H7 (cell line): ENCODE measurements at regions not wholly inside any gene's neighbourhood (a gene's known extent, or its start where the extent isn't known, plus 50 kb on each side); places are given as distances from the start of the nearest gene placed in this dataset.

Experiments used
- DNase-seq: peaks from one replicate; pipeline ENCODE4 v3.0.0; 2012
- H3K27me3 ChIP-seq: 2 replicates; pipeline ENCODE4 v1.6.0; 2011; ENCODE audit warnings: mild to moderate bottlenecking, low read length; ENCODE audit not compliant: control insufficient read depth, insufficient read depth
- H3K36me3 ChIP-seq: replicated peaks from 2 replicates; pipeline ENCODE4 v1.5.1; 2011; ENCODE audit warnings: low read length; ENCODE audit not compliant: control insufficient read depth, insufficient read depth
- H3K4me3 ChIP-seq: 2 replicates; pipeline ENCODE4 v1.5.1; 2011; ENCODE audit warnings: low read depth, mild to moderate bottlenecking, control low read depth, low read length, moderate library complexity; ENCODE audit not compliant: insufficient read depth

- Histone ChIP-seq H3K36me3 (no peaks in the 10 kb centered on the region), H3K27me3 (no peaks in the 10 kb centered on the region), H3K4me3 (no peak overlapping the region)
- no peak for DNase-seq
These were observed 467.3 kb downstream of the DNAH5 start for GRCh38 chr5:13477118-13477737.

- no peak overlapping the region for H3K4me3 ChIP-seq
- DNase-seq, result no peak
- no peaks in the 10 kb centered on the region for H3K36me3 ChIP-seq
- H3K27me3 ChIP-seq, result no peaks in the 10 kb centered on the region
These were observed 471.6 kb downstream of the DNAH5 start for GRCh38 chr5:13472842-13473241.

GRCh38 chr5:13470975-13471374 is 473.5 kb downstream of the DNAH5 start:
- no peak for DNase-seq
- Histone ChIP-seq H3K27me3 (no peaks in the 10 kb centered on the region), H3K4me3 (no peak overlapping the region), H3K36me3 (no peaks in the 10 kb centered on the region)

- no peak overlapping the region for H3K4me3 ChIP-seq
- DNase-seq, result no peak
- H3K27me3 ChIP-seq, result no peaks in the 10 kb centered on the region
- no peaks in the 10 kb centered on the region for H3K36me3 ChIP-seq
These were observed 474.2 kb downstream of the DNAH5 start for GRCh38 chr5:13470263-13470662.

GRCh38 chr5:13464532-13465193 is 479.8 kb downstream of the DNAH5 start:
- Histone ChIP-seq H3K36me3 (no peaks in the 10 kb centered on the region), H3K27me3 (no peaks in the 10 kb centered on the region), H3K4me3 (no peak overlapping the region)
- DNase-seq, result no peak

DNA sequence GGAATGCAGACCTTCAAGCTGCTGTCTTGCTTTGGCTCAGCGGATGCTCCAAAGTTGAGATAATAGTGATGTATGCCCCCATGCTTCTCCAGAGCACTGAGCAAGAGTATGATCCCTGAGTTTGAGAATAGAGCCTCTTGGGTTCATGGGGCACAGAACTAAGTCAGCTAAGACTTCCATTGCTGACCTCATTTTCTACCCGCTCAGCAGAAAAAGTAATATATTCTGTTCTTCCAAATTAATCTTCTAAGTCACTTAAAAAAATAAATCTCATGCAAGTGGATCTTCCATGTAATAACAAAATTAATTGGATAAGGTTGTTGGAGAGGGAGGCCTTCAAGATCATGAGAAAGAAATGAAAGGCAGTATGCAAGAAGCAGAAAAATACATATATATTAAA is 483.9 kb downstream of the DNAH5 start:
- DNase-seq, result no peak
- Histone ChIP-seq H3K4me3 (no peak overlapping the region), H3K36me3 (no peaks in the 10 kb centered on the region), H3K27me3 (no peaks in the 10 kb centered on the region)

GRCh38 chr5:13454050-13454449 is 490.4 kb downstream of the DNAH5 start:
- no peak for DNase-seq
- Histone ChIP-seq H3K4me3 (no peak overlapping the region), H3K27me3 (no peaks in the 10 kb centered on the region), H3K36me3 (no peaks in the 10 kb centered on the region)

- DNase-seq, result no peak
- no peaks in the 10 kb centered on the region for H3K36me3 ChIP-seq
- no peak overlapping the region for H3K4me3 ChIP-seq
- no peaks in the 10 kb centered on the region for H3K27me3 ChIP-seq
These were observed 495.6 kb downstream of the DNAH5 start for GRCh38 chr5:13448843-13449242.

DNA sequence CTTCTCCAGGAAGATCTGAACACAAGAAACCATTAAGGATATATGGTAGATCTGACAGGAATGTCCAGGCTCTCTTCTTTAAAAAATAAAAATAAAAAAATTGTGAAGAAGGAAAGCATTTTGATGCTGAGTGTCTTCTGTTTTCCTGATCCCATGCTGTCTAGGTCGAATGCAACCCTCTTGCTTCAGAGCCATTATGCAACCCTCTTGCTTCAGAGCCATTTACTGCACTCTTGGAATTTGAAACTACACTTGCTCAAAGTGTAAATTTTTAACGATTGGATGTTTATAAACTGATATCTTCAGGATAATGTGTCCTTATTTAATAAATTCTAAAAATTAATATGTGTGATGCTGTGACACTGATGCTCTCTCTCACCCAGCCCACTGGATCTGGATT is 505.1 kb downstream of the DNAH5 start:
- no peaks in the 10 kb centered on the region for H3K27me3 ChIP-seq
- no peaks in the 10 kb centered on the region for H3K36me3 ChIP-seq
- DNase-seq, result no peak
- H3K4me3 ChIP-seq, result no peak overlapping the region

DNA sequence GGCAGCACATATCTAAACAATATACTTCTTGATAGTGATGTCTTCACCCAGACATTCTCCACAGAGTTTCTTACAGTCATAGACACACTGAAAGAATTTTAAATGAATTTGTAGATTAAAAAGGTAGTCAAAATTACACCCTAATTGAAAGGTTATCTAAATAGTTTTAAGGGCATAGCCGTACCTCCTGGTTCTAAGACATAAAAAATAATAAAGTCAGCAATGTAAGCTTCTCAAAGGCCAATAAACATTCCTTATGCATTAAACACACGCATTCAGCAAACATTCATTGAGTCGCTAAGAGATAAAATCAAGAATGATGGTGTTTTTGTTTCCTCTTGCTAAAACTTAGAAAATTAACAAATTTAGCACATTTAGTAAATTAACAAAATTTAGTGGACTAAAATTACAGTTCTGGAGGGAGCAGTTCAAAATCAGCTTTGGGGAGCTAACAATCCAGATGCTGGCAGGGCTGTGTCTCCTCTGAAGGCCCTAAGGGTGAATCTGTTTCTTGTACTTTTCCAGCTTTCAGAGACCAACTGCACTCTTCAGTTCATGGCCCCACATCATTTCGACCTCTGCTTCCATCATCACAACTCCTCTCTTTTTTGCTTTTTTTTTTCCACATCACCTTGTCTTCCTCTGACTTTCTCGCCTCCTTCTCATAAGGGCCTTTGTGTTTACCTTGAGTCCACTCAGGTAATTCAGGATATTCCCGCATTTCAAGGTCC is 516.5 kb downstream of the DNAH5 start:
- H3K4me3 ChIP-seq, result no peak overlapping the region
- no peaks in the 10 kb centered on the region for H3K36me3 ChIP-seq
- no peaks in the 10 kb centered on the region for H3K27me3 ChIP-seq
- no peak for DNase-seq

- DNase-seq, result no peak
- no peak overlapping the region for H3K4me3 ChIP-seq
- no peaks in the 10 kb centered on the region for H3K27me3 ChIP-seq
- no peaks in the 10 kb centered on the region for H3K36me3 ChIP-seq
These were observed 532.4 kb downstream of the DNAH5 start for GRCh38 chr5:13412040-13412595.

GRCh38 chr5:13408616-13409015 is 535.9 kb downstream of the DNAH5 start:
- Histone ChIP-seq H3K27me3 (no peaks in the 10 kb centered on the region), H3K36me3 (no peaks in the 10 kb centered on the region), H3K4me3 (no peak overlapping the region)
- no peak for DNase-seq

- Histone ChIP-seq H3K4me3 (no peak overlapping the region), H3K27me3 (no peaks in the 10 kb centered on the region), H3K36me3 (no peaks in the 10 kb centered on the region)
- DNase-seq, result no peak
These were observed 541.1 kb downstream of the DNAH5 start for GRCh38 chr5:13403351-13403750.

DNA sequence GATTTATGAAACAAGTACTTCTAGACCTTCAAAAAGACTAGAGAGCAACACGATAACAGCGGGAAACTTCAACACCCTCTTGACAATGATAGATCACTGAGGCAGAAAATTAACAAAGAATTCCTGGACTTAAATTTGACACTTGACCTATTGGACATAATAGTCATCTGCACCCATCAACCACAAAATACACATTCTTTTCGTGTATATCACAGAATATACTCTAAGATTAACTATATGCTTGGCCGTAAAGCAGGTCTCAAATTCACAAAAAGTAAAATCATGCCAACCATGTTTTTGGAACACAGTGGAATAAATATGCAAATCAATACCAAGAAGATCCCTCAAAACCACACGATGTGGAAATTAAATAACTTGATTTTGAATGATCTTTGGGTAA is 559.4 kb downstream of the DNAH5 start:
- Histone ChIP-seq H3K4me3 (no peak overlapping the region), H3K36me3 (no peaks in the 10 kb centered on the region), H3K27me3 (no peaks in the 10 kb centered on the region)
- no peak for DNase-seq

DNA sequence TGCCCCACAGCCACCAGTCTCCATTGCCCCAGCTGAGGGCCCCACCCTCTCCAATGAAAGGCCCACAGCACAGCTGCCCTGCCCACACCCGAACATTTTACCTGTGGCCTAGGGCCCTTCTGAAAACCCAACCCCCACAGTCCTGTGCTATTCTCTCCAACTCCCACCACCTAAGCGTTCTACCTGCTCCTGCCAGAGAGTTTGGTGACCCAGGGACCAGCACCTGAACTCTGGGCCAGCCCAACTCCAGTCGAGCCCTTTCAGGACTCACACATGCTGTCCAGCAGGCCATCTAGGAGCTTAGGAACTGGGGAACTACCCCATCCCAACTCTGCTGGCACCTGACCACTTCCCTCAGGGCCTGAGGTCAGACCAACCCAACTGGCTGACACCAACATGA is 562.3 kb downstream of the DNAH5 start:
- Histone ChIP-seq H3K27me3 (no peaks in the 10 kb centered on the region), H3K4me3 (no peak overlapping the region), H3K36me3 (no peaks in the 10 kb centered on the region)
- no peak for DNase-seq
